Stimulated activated CD4-positive, alpha-beta T cell treated with anti-CD3 and anti-CD28 coated beads, Interleukin-15, amount 100 ng/mL, for 48 hours (primary cell): ENCODE measurements at regions not wholly inside any gene's neighbourhood (a gene's known extent, or its start where the extent isn't known, plus 50 kb on each side); places are given as distances from the start of the nearest gene placed in this dataset.

Experiments used
- DNase-seq, 2 donors: peaks; one replicate each; pipeline ENCODE4 v3.0.0-alpha.2; 2020; ENCODE audit warnings: low read depth in 2 of 2

DNA sequence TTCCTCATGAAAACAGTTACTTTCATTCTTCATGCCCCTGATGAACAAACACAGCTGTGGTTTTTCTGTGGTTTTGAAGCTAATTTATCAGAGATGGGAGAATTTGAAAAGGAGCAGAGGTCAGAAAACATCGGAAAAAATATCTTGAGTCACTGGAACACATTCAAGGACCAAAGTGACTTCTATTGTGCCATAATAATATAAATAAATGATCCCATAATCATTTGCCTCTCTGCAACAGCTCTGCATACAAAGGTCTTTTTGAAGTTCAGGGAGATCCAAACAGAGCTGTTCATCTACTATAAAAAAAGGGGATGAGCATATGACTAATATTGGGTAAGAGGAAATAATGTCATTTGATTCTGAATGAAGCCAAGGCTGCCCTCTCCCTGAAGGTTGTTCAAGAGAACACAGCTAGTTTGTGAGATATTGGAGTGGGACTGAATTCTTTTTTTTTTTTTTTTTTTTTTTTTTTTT is 201.3 kb upstream of the GALNT5 start:
- no peak for DNase-seq

DNA sequence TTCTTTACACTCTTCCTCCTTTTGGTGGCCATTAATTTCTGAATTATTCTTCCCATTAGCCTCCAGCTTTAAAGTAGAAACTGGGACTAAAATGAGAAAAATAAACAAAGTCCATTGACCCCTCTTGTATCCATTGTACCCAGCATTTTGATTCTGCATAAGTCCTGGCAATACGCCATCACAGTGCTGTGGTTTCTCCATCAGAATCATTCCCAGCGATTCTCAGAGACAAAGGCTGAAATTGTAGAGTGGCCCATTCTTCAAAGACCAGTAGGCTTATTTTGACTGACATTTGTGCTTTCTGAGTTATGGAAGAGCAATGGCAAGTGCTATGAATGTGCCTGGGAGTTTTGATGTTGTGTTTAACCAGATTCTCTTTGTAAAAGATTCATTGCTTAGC is 199.3 kb upstream of the GALNT5 start:
- no peak for DNase-seq

DNA sequence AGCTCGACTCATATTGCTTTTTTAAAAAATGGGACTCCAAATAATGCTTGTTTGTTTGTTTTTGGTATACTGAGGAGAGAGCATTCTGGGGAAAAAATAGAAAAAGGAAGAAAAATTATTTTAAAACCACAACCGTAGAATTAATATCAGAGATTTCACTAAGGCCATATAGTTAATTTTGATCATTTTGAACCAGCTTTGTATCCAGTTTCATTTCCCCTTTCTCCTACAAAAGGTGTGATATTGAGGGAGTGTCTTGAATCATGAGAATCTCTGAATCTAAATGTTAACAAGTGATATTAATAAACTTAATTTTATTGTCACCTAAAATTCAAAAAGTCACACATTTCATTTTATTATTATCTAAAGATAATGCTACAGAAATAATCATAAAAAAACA is 198.5 kb upstream of the GALNT5 start:
- no peak for DNase-seq

DNA sequence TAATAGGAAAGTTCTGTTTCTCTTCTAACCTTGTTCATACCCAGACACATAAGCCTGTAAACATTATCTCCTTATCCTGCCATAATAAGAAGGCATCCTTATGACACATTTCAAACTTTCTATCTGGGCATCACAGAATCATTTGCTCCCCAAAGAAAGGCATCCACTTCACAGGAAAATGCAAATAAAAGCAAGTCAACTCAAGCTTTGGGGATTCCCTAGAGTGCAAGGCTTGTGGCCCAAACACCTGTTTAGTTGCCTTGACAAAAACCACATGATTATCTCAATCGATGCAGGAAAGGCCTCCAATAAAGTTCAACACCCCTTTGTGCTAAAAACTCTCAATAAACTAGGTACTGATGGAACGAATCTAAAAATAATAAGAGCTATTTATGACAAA is 195.7 kb upstream of the GALNT5 start:
- no peak for DNase-seq

DNA sequence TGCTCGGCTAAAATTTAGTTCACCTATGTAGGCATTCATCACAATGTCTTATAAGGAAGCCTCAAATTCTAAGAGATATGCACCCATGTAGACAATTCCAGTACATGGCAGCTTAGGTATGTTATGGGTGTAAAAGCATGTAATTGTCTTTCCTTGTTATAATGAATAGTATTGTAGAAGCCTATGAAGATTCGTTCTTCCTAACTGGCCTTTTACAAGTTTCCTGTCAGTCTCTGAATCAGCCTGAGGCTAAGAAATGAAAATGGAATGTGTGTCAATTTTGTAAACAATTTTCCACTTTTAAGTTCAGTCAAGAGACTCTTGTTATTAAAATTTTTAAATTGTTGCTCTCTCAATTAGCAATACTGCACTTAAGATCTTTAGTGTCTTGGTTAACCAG is 189.9 kb upstream of the GALNT5 start:
- no peak for DNase-seq

DNA sequence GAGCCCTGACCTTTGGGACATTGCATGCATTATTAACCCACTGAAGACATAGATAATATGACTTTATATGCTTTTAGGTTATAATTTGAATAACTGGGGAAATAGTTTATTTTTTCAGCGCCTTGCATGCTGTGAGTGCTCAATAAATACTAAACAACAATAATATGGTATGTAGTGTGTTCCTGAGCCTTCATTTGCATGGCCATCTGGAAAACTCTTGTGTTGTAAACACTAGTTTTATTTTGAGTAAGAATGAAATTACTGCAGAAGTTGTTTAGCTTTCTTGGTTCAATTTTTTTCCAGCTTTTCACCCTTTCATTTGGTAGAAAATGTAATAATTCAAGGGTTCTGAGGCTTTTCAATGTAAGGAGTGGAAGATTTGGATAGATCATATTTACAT is 189.3 kb upstream of the GALNT5 start:
- no peak for DNase-seq

DNA sequence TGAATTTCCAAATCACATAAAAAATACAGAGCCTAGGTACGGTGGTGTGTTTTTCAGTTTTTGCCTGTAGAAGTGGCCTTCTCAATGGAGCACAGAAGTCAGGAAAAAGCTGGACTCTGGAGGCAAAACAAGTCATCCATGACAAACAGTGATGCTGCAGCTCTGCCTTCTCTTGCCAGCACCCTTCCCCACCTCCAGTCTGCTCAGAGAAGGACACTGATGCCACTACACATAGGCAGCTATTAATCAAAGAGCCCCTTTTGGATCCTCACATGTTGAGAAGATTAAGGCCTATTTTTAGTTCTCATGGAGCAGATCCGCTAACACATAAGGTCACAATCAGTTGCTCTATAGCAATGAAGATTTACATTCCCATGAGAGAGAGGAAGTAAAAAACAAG is 181.6 kb upstream of the GALNT5 start:
- no peak for DNase-seq

DNA sequence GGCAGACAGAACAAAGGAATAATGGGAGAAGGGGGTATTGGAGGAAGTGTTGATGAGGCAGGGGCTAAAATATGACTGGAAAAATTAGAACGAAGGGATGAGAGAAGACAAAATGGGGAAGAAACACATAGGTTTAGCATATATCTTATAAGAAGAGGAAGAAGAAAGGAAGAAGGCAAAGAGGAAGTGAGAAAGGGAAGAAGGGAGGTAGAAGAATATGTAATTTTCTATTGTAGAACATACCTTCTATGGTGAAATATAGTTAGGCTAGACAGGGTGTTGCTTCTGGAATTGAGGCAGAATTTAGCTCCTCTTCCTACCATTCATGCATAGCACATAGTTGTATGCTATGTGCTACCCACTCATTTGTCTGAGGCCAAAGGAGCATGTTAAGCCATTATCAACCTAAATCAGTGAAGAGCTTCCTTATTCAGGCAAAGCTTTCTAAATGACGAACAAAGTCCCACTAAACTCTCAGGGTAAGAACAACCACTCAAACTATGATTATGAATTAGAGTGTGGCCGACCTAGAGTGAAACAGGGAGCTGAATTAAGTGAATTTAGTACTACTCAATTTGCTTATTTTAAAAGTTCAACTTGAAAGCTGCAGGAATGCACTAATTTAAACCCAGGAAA is 180.9 kb upstream of the GALNT5 start:
- DNase-seq = no peak

DNA sequence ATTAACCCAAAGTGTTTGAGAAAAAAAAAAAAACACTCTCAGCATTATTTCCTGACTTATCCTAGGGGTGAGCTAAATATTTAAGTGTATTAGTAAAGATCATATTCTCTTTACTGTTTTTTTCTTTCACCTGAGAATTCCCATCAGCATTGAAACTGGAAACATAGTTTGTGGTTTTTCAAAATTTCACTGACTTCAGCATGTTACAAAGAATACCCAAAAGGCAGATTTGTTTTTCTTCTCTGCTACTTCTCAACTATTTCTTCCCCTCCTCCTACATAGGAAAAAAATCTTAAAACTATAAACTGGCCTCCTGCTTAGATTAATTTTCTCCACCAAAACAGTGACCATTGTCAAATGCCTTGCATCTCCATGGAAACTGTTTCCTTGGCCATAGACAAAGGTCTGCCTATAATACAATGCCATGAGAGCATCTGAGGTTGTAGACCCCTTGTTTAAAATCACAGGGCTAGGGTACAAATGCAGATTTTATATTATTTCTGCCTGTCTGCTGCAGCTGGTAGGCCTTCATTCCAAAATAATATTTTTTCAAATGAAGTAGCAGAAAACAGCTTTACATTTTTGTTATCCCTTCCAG is 179.7 kb upstream of the GALNT5 start:
- DNase-seq = no peak

DNA sequence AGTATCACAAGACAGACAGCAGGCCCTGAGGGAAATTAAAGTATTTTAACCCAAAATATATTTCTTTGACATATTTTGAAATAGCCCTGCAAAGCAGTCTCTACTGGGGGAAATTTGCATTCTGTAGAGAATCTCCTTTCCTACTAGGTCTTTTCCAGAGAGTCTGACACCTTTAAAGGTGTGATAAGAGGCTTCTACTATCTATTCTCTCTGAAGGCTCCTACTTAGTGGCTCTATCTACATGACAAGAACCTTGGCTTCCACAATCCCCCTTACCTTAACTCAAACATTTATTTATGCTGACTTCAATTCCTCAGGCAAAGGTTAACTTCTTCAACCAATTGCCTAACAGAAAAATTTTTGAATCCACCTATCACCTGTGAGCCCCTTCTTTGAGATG is 174.6 kb upstream of the GALNT5 start:
- DNase-seq = no peak

DNA sequence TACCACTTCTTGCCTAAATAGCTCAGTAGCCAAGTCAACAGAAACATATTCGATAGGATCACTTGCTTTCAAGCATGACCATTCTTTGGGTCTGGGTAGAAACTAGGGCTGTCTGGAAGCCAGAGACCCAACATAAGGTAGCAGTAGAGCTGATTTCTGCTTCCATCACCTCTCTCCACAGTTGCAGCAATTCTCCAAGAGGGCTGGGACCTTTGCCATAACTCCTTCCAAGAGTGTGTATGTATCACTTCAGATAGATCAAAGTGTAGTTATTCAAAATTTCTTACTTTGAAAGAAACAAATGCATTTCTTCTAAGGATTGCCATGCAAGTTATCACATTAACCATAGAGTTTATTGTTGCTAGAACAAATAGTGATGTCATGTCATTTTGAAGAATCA is 172.0 kb upstream of the GALNT5 start:
- DNase-seq = no peak

DNA sequence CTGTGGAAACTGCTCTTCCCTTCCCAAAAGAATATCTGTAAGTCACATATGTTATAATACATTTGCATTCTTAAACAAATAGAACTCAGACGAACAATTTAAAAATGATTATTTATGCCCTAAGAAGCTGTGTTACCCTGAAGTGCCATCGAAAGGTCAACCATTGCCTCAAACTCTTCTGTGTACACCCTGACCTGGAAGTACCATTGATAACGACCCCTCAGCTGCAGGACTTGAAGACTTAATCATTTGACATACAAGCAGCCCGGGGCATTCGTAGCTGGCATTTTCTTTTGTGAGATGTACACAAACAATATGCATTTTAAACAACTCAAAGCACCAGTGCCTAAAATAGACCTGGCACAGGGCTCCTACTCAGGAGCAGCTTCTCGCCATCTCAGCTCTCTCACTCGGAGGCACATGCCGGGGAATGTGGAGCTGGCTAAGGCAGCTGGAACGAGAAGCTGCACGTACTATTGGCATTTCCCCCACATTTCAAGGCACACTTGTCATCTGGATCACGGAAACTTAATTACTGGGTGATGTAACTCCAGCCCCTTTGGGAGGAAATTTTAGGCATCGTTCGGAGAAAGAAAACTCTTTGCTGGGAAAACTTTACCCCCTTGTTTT is 170.0 kb upstream of the GALNT5 start:
- no peak for DNase-seq

DNA sequence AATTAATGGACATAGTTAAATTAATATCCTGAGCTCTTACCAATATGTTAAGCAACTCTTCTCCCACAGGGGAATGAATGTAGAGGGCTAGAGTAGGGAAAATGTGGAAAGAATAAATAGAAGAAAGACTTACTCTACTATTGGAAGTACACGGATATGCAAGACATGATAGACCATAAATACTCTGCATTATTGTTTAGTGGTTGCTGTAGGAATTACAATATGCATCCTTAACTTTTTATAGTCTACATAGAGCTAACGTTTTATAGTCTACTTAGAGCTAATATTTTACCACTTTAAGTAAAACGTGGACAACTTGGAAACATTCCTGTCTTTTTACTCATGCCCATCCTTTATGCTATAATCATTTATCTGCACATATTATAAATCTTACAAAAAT is 163.8 kb upstream of the GALNT5 start:
- no peak for DNase-seq

DNA sequence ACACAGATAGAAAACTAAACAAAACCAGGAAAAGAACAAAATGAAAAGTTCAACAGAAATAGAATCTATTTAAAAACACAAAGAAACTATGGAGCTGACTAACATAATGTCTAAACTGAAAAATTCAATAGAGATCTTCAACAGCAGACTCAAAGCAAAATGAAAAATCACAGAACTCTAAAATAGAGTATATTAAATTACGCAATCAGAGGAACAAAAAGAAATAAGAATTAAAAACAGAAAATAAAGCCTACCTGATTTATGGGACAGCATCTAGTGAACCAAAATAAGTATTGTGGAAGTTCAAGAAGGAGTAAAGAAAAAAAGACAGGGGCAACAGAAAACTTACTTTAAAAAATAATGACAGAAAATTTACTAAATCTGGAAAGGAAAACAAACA is 152.1 kb upstream of the GALNT5 start:
- no peak for DNase-seq

DNA sequence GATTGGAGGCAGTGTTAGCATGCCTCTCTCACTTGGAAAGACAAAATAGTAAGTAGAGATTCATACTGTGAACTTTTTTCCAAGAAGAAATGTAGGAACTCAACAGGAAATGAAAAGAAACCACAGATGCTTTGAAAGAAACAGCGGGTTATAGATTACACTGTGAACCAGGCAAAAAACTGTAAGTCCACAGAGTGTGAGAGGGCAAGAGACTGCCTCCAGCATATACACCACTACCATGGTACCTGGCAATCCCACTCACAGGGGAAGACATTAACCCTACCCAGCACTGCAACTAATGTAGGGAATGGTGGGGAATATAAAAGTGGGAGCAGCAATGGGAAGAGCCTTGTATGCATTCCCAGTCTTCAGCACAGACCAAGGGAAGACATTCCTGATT is 150.6 kb upstream of the GALNT5 start:
- no peak for DNase-seq

DNA sequence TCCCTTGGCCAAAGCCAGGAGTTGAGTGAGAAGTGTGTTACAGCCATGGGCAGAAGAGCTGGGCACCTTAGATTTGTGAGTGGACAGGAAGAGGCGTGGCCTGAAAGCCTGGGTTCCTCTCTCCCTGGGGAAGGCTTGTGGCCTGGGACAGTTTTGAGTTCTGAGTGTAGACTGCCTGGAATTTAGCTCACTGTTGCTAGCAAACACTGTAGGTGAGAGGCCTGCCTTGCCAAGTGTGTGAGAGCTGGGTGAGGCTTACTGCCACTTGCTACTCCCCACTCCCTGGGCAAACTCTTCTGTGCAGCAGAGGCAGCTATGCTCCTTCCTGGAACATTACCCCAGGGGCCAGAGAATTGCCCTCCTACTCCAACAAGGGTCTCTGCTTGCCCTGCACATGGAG is 150.0 kb upstream of the GALNT5 start:
- DNase-seq = no peak

DNA sequence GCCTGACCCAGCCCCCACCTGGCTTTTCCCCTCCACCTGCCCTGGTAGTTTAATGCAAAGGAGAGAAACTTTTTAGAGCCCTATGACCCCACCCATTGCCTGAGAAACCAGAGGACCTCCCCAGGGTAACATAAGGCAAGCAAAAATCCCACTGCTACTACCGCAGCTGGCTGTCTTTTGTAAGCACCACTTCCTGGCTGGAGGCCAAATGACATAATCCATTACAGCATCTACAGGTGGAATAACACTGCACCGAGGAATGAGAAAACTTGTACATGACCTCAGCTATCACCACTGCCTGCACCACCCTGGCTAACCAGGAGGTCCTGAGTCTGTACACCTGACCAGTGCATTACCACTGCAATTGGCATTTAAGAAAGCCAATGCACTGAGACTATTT is 149.6 kb upstream of the GALNT5 start:
- no peak for DNase-seq

DNA sequence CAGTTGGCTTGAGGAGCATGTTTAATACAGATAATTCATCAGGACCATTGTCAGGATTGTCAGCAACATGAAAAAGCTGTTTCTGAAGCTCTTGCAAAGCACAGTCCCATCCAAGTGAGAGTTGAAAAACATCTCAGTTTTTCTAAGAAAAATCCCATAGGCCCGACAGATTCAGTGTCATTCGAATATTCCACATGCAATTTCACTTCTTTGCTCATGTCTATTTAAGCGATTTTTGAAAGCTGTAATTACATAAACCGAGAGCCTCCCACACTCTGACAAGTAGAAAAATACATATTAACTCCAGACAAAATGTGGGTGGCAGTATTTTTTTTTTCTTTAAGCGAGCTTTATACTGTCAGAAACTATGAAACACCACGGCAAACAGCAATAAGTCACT is 134.7 kb upstream of the GALNT5 start:
- DNase-seq = no peak

DNA sequence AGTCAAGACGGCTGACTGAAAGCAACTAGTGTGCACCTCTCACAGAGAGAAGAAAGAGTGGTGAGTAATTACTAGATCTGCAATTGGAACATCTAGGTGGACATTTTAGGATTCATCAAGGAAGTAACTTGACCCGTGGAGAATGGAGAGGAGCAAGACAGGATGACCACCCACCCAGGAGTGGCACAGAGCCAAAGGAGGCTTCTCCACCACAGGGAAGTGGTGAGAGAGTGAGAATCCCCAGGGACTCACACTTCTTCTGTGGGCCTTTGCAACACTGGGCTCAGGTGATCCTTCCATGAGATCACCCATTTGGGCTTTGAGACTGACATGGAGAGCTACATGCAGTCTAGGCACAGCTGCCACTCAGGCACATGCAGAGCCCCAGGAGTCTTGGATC is 132.8 kb upstream of the GALNT5 start:
- no peak for DNase-seq

DNA sequence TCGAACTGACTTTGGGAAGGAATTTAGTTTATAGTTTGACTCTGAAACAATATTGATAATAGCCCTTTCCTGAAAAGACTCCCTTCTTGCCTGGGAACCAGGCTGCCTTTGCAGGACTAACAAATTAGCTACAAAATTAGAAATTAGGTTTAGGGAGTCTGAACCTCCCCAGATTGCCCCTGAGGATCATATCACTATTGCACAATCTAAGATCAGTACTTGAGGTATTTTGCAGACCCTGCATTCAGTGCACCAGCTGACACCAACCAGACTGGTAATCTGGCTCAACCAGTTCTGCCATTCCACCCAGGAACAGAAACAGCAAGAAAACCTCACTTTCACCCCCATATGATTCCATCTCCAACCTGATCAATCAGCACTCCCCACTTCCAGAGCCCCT is 131.8 kb upstream of the GALNT5 start:
- no peak for DNase-seq

DNA sequence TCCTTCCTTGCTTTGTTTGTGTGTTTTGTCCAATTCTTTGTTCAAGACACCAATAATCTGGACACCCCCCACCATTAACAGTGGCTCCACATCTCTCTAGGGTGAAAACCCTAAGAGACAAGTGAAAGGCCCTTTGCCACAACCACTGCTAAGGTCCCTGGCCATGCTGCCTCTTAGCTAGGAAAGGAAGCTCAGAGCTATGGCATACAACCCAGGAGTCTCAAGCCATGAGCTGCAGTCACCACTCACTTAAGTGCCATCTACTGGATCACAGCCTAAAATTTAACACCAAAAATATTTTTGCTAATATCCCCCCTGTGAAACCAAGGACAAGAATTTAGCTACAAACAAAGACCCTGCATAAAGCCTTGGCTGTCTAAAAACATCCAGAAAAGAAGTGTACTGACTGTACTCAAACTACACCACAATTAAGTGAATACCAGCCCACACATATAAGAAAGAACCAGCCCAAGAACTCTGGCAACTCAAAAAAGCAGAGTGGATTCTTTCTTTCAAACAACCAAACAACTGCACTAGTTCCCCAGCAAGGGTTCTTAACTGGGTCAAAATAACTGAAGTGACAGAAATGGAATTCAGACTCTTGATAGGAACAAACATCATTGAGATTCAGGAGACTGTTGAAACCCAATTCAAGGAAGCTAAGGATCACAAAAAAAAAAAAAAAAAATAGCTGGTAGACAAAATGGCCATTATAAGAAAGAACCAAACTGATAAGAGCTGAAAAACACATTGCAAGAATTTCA is 130.1 kb upstream of the GALNT5 start:
- no peak for DNase-seq

DNA sequence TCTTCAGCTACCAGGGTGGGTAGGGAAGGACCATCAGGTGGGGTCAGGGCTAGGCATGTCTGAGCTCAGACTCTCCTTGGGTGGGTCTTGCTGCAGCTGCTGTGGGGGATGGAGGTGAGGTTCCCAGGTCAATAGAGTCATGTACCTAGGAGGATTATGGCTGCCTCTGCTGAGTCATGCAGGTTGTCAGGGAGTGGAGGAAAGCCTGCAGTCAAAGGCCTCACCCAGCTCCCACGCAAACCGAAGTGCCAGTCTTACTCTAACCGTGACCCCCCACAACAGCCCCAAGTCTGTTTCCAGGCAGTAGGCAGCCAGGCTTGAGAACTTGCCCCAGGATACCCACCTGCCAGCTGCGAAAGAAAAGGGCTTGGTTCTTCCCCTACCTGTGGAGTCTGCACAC is 113.6 kb upstream of the GALNT5 start:
- no peak for DNase-seq

DNA sequence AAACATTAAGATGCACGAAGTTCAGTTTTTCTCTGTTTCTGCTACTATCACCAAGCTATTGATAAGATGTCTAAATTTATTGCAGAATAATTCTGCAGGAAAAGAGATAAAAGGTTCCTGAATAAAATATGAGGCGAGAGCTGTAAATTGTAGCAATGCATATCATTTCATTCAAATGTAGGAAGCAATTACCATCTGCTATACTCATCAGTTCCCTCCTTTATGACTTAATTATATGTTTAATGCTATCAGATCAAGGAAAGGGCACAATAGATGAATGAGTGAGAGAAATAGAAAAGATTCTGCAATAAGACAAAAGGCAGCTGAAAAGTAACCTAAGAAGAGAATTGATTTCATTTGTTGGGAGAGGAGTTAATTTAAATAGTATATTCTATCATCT is 108.2 kb upstream of the GALNT5 start:
- no peak for DNase-seq
